ENCODE measurements at regions not wholly inside any gene's neighbourhood (a gene's known extent, or its start where the extent isn't known, plus 50 kb on each side); places are given as distances from the start of the nearest gene placed in this dataset.

- TF ChIP-seq CTCF (IDR thresholded peaks at IDR 0.05; ENCODE audit: insufficient read depth, low read depth, low read length) (no peak), EZH2 (IDR thresholded peaks at IDR 0.05; ENCODE audit: insufficient read depth, low read length) (no peak)
These were observed 72.6 kb upstream of the ZNF184 start for GRCh38 chr6:27545271-27546046.

All from astrocyte (in vitro differentiated cells and primary cell).